GM10266 (cell line): ENCODE measurements at regions not wholly inside any gene's neighbourhood (a gene's known extent, or its start where the extent isn't known, plus 50 kb on each side); places are given as distances from the start of the nearest gene placed in this dataset.

Source experiments
- DNase-seq: peaks from one replicate; pipeline ENCODE4 v3.0.0; 2012; ENCODE audit errors: extremely low spot score
- TF ChIP-seq, protein P1 (sequence below): IDR thresholded peaks from 2 replicates; pipeline ENCODE4 v1.5.1; 2012; ENCODE audit warnings: mild to moderate bottlenecking, low read depth; ENCODE audit not compliant: control insufficient read depth, insufficient read depth; ENCODE audit errors: missing control alignments

DNA sequence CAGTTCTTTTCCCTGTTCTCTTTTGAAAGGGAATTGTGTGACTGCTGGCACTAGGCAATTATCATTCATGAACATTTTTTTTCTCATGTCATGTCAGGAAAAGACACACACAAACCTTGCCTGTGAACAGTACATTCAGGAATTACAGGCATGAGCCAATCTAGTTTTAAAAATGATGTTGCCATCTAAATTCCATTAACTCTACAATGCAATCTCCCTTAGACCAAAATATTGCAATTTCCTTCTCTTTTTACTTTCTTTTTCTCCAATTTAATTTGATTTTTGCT is 127.5 kb upstream of the STMND1 start:
- no peak for DNase-seq
- TF ChIP-seq, protein P1, sequence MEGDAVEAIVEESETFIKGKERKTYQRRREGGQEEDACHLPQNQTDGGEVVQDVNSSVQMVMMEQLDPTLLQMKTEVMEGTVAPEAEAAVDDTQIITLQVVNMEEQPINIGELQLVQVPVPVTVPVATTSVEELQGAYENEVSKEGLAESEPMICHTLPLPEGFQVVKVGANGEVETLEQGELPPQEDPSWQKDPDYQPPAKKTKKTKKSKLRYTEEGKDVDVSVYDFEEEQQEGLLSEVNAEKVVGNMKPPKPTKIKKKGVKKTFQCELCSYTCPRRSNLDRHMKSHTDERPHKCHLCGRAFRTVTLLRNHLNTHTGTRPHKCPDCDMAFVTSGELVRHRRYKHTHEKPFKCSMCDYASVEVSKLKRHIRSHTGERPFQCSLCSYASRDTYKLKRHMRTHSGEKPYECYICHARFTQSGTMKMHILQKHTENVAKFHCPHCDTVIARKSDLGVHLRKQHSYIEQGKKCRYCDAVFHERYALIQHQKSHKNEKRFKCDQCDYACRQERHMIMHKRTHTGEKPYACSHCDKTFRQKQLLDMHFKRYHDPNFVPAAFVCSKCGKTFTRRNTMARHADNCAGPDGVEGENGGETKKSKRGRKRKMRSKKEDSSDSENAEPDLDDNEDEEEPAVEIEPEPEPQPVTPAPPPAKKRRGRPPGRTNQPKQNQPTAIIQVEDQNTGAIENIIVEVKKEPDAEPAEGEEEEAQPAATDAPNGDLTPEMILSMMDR = no peak

DNA sequence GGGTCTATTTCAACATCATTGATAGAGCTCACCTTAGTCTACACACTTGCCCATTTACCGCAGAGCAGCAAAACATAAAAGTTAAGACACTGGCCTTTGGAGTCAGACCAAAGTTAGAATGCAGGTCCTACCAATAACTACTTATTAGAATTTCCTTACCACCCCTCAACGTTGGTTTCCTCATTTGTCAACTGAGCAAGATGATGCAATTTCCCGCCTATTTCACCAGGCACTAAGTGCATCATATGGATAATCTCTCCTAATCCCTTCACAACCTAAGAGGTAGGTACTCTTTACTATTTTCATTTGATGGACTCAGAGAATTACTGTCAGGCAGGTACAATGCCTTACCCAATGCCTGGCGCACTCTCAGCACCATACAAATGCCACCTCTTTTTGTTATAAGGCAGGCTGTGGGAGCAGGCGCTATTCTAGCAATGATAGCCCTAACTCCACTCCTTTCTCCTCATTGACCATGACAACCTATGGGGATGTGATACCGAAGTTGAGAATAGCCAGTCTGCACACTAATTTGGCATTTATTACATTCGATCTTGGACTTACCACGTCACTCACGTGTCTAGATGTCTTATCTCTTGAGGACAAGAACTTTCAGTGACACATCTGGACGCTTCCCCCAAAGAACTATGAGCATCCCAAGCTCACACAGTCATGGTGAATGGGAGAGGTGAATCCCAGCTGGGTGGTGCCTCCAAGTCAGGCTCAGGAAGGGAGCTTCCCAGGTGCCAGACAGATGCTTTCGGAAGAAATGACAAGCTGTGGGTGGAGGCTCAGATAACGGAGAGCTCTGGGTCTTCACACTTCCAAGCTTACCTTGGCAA is 128.1 kb upstream of the STMND1 start:
- TF ChIP-seq, protein P1 = no peak
- DNase-seq = no peak

DNA sequence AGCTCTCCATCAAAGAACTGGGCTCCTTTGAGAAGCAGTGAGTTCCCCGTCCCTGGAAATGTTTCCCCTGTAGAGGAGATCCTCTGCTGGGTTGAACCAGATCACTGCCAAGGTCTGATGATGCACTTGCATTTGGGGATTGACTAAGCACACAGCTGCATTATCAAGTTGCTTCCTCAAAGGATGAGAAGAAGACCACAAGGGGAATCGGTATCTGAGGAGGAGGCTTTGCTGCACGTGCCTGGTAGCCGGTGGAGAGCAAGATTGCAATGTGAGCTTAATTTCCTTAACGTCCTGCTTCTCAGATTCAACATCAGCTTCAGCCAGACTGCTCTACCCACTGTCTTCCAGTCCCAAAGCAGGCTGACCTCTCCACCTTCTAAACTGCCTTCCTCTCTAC is 128.8 kb upstream of the STMND1 start:
- DNase-seq = no peak
- TF ChIP-seq, protein P1 = no peak

DNA sequence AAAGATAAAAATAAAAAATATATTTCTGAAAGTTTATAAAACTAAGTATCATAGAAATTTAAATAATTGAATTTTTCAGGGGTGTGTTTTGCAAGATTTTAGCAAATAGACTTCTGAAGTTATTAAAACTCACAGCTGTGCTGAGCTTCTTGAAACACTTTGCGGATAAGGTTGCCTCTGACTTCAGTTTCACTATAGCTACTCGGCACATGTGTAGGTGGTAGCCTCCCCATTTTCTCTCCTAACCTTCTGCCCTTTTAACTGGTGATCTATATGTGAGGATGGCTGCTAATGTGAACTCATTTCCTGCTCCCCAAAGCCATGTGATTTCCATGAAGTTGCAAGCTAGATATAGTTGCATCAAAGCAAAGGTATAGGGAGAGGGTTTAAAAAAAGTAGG is 129.3 kb upstream of the STMND1 start:
- TF ChIP-seq, protein P1 = no peak

DNA sequence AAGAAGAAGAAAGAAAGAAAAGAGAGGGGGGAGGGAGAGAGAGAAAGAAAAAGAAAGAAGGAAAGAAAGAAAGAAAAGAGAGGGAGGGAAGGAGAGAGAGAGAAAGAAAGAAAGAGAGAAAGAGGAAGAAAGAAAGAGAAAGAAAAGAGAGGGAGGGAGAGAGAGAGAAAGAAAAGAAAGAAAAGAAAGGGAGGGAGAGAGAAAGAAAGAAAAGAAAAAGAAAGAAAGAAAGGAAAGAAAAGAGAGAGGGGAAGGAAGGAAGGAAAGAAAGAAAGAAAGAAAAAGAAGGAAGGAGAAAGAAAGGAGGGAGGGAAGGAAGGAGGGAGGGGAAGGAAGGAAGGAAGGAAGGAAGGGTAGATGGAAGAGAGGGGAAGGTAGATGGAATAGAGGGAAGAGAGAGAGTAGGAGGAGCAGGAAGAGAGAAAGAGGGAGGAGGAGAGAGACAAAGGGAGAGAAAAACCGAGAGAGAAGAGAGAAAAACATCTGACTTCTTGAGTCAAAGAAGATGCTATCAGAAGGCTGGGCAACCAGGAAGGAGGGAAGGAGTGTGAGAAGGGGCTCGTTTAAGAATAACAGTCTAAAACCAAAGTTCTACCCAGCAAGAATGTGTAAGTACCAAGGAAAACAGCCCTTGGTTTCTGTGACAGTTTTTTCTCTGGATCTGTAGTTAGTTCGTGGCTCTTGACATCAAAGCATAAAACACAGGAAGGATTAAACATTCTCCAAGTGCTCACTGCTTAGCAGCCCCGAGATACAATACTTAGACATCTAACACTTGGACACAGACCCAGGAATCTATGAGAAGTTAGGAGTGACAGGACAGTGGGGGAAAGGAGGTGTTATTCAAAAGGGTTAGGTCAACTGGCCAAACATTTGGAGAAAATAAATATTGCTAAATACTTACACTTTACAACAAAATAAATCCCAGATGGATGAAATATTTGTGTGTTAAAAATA is 131.9 kb upstream of the STMND1 start:
- TF ChIP-seq, protein P1 = no peak
- no peak for DNase-seq

More for the DNA sequence above, 129.3 kb upstream of the STMND1 start:
- DNase-seq = no peak

DNA sequence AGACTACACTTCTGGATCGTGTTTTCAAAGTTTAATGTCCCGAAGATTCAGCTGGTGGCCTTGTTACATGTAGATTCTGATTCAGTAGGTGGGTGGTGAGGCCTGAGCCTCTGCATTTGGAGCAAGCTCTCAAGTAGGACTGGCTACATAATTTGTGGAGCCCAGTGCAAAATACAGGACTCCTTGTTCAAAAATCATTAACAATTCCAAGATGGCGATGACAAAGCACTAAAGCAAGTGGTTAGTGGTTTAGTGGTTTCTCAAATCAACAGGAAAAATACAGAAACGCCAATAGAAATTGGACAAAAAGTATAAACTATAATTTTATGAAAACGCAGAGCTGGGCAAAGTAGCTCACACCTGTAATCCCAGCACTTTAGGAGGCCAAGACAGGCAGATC is 133.7 kb upstream of the STMND1 start:
- DNase-seq = no peak
- TF ChIP-seq, protein P1 = no peak

DNA sequence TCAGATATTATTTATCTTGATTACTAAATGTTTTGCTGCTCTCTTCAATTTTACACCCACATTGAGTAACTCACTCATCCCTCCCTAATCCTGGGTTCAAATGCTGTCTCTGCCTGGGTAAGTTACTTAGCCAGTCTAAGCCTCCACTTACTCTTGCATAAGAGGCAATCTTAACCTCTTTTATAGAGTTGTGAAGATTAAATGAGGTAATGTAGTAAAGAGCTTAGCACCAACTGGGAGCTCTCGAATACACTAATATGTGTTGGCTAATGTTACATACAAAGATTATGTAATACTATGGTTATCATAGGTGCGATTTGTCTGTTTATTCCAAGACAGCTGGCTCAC is 134.4 kb upstream of the STMND1 start:
- no peak for DNase-seq
- TF ChIP-seq, protein P1 = no peak
